GM21723 (cell line): ENCODE measurements at regions not wholly inside any gene's neighbourhood (a gene's known extent, or its start where the extent isn't known, plus 50 kb on each side); places are given as distances from the start of the nearest gene placed in this dataset.

Experiments used
- ATAC-seq: cut with Tn5 transposase; IDR thresholded peaks from one replicate; pipeline ENCODE4 v1.9.1; 2021; ENCODE audit warnings: mild to moderate bottlenecking, moderate library complexity; ENCODE audit not compliant: unreplicated experiment

DNA sequence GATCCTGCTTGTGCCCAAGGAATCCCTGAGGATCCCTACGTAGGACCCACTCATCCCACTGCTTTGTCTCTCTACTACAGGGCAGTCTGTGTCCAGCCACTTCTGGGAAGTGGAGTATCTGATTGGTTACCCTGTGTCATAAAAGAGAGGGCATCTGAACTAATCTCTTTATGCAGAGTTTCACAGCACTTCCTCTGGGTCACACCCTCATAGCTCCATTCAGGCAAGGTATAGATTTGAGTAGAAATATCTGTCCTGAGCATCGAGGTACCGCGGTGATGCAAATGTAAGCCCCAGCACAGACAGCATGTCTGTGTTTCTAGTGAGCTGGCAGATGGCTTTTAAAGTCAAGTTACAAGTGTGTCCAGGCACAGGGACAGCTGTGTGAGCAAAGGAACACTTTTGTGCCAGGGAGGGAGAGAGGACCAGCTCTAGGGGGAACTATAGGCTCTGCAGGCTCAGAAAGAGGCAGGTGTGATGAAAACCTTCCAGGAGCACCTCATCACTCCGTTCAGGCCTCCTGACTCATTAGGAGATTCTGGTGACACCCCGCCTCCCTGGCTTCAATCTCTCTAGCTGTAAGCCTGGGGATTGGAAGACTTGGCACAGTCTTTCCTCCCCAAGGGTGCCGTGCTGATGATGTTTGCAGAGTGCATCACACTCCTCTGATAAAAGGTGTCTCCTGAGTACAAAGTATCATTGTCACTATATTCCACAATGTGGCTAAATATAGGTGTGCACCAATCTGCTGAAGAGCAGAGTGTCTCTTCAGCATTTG is 84.3 kb upstream of the UBL3 start:
- ATAC-seq, result peak; percentile 9

- no peak for ATAC-seq
Measured at GRCh38 chr13:29933401-29933800, 83.0 kb upstream of the UBL3 start.

- ATAC-seq, result no peak
Measured at GRCh38 chr13:29931696-29932095, 81.3 kb upstream of the UBL3 start.

DNA sequence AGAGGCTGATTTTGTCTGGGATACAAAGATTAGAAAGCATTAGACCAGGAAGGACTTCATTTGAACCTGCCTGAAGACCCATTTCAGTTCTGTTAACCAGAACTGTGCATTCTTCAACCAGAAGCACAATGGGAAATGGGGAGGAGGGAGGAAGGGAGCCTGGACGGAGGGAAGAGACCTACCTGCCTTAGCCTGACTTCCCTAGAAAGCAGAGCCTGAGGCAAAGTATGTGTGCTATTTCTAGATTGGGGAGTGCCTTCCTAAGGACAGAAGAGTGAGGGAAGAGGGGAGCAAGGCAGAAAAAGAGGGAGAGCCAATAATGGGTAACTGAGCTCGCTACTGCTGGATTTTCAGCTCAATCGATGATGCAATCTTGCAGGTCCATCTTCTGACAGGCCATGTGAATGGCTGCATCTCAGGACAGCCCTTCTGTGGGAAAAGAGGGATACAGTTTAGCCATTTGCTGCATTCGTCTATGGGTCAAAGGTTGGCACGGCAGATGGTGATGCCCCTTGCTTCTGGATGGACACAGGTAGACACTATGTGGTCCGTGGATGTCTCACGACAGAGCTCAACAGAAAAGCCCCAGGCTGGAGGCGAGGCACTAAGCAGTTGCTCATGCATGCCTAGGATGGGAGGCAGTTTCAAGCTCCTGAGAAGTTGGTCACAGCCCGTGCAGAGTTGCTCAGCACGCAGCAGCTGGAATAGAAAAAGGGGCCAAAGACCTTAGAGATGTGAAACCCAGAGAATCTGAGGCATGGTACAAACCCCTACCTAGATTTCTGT is 78.8 kb upstream of the UBL3 start:
- no peak for ATAC-seq

DNA sequence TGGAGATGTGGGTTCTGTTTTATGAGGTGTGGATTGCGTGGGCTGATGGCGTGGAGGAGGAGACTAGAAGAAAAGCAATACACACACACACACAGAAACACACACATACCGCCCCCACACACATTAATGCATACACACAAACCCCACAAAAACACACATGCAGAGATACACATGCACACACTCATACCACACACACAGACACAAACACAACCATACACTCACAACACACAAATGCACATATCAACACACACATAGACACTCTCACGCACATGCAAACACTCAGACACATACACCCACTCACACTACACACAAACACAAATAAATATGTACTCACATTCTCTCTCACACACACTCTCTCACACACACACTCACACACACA is 75.7 kb upstream of the UBL3 start:
- no peak for ATAC-seq

GRCh38 chr13:29925457-29926097 is 75.2 kb upstream of the UBL3 start:
- ATAC-seq, result no peak

DNA sequence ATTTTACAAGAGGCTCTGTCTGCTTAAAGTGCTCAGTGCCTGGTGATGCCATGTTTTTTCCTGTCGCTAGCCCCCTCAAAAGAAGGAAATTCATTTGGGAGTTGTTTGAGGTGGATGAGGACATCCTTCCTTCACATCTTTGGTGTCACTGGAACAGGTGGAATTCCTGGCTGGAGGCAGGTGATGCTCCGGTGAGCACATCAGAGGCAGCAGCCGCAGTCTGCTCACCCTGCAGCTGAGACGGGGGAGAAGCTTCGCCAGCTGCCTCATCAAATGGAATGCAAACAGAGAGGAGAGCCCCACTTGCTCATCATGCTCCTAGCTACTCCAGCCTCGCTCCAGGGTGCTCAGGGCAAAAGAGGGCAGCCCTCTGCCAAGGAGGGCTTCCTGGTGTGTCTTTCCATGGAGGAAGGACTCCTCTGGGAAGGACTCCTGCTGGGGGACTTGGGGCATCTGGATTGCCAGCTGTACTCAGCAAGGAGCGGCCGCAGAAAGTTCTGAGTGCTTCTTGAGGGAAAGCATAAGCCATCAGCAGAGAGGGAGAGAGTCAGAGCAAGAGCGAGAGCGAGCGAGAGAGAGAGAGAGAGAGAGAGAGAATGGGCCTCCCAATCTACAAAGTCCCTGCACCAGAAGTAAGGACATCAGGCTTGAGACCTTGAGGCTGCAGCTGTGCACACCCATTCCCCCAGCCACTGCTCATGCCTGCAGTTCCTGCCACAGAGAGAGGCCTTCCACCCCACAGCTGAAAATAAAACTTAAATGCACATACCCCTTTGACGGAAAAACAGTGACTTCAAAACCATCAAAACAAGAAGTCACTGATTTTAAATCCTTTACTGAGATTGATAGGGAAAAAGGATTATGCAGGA is 74.3 kb upstream of the UBL3 start:
- no peak for ATAC-seq

DNA sequence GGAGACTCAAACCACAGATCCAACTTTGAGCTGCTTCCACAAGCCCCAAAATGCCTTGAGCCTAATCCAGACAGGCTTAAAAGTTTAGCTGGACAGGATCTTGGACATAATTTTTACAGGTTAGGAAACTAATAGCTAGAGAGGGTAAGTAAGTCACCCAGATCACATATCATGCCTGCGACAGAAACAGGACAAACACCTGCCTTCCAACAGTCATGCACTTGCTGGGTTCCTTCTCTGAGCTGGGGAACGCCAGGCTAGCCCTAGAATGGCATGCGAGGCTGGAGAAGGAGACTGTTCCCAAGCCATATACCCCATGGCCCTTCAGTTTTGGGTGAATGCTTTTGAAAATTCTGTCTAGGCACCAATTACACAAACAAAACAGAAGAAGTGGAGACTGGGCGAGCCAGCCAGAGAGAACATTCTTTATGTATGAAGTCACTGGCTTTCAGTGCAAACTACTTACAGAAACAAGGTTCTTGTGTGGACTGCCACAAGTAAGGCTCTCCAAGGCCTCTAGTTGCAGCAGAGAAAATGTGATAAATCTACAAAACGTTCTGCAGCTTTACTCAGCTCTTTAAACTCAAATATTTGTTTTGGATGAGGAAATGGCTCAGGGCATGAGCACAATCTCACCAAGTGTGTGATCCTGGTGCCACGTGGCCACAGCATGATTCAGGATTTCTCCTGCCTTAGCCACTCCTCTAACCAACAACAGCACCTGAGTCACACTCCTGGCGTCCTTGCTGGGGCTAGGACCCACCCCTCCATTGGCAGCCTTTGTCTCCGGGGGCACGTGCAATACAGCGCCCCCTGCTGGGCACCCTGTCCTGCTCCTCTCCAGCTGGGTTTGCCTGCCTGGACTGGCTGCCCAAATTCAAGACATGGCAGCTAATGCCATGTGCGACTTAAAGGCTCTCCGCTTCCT is 73.4 kb upstream of the UBL3 start:
- no peak for ATAC-seq

DNA sequence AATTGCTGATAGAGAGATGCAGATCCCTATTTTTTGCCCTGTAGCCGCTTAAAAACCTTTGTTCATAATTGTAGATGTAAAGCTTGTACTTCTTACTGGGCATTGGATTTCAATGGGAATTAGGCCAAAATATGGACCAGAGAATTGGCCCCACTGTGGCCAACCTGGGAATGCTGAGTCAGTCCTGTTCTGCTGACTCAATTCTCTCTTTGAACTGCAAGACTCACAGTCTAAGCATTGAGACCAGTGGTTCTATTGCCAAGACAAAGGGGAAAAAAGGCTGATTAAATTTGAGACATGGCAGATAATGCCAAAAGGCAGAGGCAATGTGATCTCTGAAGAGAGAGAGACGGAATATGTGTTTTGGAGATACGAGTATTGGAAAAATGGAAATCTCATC is 72.5 kb upstream of the UBL3 start:
- ATAC-seq, result no peak

GRCh38 chr13:29922281-29922821 is 71.9 kb upstream of the UBL3 start:
- no peak for ATAC-seq

DNA sequence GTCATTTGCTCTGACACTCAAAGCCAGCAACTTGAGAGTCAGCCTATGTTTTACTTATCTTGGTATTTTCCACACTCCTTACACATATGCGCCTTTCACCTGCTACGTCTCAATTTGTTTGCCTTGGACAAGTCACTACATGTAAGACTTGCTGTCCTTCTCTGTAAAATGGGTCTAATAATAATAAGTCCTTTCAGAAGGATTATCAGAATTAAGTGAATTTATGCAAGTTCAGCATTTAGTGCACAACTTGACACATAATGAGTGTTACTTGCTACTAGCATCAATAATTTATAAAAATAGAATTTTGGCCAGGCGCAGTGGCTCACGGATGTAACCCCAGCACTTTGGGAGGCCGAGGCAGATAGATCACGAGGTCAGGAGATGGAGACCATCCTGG is 71.1 kb upstream of the UBL3 start:
- no peak for ATAC-seq

DNA sequence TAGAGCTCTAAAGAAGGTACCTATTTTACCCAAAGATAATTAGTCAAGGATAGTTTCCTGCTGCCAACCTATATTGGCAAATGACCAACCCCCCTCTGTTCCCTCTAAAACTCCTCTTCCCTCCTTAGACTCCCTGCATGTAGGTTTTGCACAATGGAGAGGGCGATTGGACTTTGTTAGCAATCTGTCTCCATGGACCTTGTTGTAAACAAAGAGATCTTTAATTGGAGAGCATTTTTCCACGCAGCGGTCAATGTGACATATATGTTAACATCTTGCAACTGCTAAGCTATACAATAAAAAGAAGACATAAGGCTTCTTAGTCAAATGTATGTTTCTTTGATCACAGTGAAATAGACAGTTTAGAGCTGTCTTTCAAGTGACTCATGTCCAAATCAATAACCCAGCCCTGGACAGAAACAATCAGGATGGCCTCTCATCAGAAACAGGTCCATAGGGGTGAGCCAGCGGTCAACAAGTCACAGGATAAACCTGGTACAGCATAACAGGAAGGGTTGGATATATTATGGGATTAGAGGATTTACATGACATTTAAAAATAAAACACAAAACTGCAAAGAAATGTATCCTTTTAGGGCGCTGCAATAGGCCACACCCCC is 69.7 kb upstream of the UBL3 start:
- no peak for ATAC-seq

DNA sequence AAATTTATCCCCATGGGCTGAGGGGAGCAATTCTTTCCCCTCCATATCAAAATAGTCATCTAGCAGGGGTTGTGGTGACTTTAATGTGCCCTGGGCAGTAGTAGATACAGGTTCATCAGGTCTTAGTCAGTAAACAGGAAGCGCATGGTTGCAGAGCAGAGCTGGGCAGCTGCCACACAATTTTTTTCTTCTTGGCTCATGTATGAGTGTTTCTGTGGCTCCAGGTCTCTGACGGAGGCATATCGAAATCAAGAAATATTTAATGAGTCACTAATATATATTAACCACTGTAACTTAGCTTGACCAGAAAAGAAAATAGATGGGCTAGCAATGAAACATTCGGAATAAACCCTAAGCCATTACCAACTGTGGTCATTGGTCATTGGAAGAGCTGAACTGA is 68.4 kb upstream of the UBL3 start:
- no peak for ATAC-seq

DNA sequence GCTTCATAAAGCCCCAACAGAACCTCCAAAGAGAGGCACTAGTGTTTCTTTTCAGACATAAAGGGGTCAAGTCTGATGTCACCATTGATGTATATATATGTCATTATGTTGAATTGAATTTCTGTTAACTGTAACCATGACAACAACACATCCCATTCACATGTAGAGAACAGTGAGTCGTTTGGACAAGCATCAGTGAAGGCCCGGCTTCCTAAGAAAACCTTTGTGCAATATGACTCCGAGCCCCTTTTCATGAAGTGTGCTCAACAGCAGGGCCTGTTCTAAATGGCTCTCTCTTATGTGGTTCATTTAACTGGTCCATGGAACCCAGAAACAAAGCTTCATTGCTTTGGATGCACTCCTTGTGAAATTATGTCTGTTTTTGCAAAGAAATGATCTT is 67.2 kb upstream of the UBL3 start:
- no peak for ATAC-seq

GRCh38 chr13:29914581-29914980 is 64.2 kb upstream of the UBL3 start:
- no peak for ATAC-seq

- ATAC-seq, result no peak
Measured at GRCh38 chr13:29911781-29912418, 61.5 kb upstream of the UBL3 start.

DNA sequence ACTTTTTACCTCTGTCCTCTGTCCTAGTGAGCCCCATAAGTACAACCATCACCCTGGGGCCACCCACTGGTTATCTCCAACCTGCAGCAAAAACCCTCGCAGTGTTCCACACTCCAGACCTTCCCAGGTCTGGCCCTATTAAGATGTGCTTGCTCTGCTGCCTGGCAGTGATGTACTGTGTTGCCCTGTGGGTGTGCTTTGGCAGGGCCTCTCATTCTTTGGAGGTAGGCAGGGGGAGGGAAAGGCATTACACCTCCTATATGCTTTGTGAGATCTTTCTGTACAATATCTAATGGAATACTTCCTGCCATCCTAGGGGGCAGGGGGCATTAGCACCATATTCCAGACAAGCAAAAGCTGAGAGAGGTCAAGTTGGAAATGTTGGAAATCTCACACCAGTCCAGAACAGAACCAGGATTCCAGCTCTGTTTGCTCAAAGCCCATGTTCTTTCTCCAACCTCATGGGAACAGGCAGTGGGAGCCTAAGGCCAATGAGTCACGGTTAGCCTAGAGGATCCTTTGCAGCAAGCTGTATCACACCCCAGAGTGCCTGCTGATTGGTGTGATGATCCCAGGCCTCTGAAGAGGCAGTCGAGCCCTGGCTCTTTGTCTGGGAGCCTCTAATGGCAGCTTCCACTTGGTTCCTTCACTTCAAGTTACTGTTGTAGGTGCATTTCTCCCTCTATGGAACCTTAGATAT is 59.7 kb upstream of the UBL3 start:
- ATAC-seq, result no peak

DNA sequence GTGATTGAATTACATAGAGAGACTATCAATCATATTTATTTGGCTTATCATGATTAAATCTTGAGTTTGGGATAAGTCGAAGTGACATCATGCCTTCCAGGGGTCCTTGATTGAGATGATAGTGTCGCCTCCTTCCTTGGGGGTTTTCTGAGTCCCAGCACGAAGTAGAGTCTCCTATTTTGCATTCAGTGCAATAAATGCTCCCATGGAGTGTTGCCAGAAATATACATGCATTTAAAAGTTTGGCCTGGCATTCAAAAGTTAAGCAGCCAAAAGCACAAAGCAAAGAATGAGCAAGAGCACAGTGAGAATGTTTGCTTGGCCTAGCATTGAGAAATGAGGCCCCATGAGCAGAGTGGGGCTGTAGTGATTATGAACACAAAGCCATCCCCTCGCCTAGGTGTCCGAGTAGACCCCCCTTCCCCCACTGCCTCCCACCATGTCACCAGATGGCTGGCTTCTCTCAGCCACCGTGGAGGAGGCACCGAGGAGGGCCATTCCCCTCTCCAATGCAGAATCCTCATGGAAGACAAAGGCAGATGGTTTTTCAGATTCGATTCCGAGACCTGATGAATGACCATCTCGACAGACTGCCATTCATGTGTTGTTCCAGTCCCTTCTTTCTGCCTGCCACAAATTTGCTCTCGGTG is 58.8 kb upstream of the UBL3 start:
- ATAC-seq, result no peak
